ENCODE measurements at regions not wholly inside any gene's neighbourhood (a gene's known extent, or its start where the extent isn't known, plus 50 kb on each side); places are given as distances from the start of the nearest gene placed in this dataset.

DNA sequence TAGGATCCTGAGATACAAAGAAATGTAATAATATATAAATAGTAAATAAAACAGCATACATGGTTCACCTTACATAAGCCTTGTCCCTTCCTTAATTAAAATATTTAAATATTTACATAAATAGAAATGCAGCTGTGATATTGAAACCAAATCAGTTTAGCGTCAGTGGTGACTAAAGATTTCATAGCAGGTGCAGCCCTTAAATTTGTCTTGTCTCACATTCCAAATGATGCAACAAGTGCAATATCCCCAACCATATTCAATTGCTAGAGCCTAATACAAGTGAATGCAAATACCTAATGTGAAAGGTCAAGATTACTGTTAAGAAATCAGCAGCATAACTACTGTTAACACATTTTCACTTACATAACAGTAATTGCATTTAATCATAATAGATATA lies 539.5 kb downstream of the NYAP2 start:
- no peak overlapping the region for H3K27ac Mint-ChIP-seq
- ATAC-seq (no peak), DNase-seq (ENCODE audit: low spot score) (no peak)
- Histone ChIP-seq H2AFZ (no peak overlapping the region), H3K9me2 (ENCODE audit: insufficient read depth) (peaks cover 6% of the 10 kb centered on the region; the same call in 1 of the 2 replicates), H3F3A (replicated peaks; ENCODE audit: low read depth) (no peaks in the 10 kb centered on the region), H4K20me1 (replicated peaks; ENCODE audit: insufficient read depth) (no peaks in the 10 kb centered on the region), H3K4me1 (ENCODE audit: insufficient read depth) (no peaks in the 10 kb centered on the region), H3K4me3 (no peak overlapping the region), H3K36me3 (ENCODE audit: insufficient read depth) (no peaks in the 10 kb centered on the region), H3K27ac (ENCODE audit: low read depth) (no peak overlapping the region), H3K79me2 (replicated peaks; ENCODE audit: insufficient read depth) (no peaks in the 10 kb centered on the region), H3K27me3 (ENCODE audit: insufficient read depth) (no peaks in the 10 kb centered on the region), H3K4me2 (no peak overlapping the region)
- TF ChIP-seq, protein P1, sequence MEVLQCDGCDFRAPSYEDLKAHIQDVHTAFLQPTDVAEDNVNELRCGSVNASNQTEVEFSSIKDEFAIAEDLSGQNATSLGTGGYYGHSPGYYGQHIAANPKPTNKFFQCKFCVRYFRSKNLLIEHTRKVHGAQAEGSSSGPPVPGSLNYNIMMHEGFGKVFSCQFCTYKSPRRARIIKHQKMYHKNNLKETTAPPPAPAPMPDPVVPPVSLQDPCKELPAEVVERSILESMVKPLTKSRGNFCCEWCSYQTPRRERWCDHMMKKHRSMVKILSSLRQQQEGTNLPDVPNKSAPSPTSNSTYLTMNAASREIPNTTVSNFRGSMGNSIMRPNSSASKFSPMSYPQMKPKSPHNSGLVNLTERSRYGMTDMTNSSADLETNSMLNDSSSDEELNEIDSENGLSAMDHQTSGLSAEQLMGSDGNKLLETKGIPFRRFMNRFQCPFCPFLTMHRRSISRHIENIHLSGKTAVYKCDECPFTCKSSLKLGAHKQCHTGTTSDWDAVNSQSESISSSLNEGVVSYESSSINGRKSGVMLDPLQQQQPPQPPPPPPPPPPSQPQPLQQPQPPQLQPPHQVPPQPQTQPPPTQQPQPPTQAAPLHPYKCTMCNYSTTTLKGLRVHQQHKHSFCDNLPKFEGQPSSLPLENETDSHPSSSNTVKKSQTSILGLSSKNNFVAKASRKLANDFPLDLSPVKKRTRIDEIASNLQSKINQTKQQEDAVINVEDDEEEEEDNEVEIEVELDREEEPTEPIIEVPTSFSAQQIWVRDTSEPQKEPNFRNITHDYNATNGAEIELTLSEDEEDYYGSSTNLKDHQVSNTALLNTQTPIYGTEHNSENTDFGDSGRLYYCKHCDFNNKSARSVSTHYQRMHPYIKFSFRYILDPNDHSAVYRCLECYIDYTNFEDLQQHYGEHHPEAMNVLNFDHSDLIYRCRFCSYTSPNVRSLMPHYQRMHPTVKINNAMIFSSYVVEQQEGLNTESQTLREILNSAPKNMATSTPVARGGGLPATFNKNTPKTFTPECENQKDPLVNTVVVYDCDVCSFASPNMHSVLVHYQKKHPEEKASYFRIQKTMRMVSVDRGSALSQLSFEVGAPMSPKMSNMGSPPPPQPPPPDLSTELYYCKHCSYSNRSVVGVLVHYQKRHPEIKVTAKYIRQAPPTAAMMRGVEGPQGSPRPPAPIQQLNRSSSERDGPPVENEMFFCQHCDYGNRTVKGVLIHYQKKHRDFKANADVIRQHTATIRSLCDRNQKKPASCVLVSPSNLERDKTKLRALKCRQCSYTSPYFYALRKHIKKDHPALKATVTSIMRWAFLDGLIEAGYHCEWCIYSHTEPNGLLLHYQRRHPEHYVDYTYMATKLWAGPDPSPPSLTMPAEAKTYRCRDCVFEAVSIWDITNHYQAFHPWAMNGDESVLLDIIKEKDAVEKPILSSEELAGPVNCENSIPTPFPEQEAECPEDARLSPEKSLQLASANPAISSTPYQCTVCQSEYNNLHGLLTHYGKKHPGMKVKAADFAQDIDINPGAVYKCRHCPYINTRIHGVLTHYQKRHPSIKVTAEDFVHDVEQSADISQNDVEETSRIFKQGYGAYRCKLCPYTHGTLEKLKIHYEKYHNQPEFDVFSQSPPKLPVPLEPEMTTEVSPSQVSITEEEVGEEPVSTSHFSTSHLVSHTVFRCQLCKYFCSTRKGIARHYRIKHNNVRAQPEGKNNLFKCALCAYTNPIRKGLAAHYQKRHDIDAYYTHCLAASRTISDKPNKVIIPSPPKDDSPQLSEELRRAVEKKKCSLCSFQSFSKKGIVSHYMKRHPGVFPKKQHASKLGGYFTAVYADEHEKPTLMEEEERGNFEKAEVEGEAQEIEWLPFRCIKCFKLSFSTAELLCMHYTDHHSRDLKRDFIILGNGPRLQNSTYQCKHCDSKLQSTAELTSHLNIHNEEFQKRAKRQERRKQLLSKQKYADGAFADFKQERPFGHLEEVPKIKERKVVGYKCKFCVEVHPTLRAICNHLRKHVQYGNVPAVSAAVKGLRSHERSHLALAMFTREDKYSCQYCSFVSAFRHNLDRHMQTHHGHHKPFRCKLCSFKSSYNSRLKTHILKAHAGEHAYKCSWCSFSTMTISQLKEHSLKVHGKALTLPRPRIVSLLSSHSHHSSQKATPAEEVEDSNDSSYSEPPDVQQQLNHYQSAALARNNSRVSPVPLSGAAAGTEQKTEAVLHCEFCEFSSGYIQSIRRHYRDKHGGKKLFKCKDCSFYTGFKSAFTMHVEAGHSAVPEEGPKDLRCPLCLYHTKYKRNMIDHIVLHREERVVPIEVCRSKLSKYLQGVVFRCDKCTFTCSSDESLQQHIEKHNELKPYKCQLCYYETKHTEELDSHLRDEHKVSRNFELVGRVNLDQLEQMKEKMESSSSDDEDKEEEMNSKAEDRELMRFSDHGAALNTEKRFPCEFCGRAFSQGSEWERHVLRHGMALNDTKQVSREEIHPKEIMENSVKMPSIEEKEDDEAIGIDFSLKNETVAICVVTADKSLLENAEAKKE (CRISPR knock-in tag; IDR thresholded peaks at IDR 0.05) = no peak
- TF ChIP-seq ZNF331 (CRISPR knock-in tag; IDR thresholded peaks at IDR 0.05; ENCODE audit: low read depth) (no peak), NANOG (IDR thresholded peaks at IDR 0.05; ENCODE audit: borderline replicate concordance) (no peak), JUNB (IDR thresholded peaks at IDR 0.05; ENCODE audit: unreplicated experiment) (no peak), POLR2AphosphoS5 (IDR thresholded peaks at IDR 0.05; ENCODE audit: low read depth) (no peak), CREB1 (CRISPR knock-in tag; IDR thresholded peaks at IDR 0.05; ENCODE audit: low read depth) (no peak), EZH2 (IDR thresholded peaks at IDR 0.05; ENCODE audit: low read depth, unreplicated experiment) (no peak), STAT1 (IDR thresholded peaks at IDR 0.05; ENCODE audit: unreplicated experiment) (no peak), ZNF114 (CRISPR knock-in tag; IDR thresholded peaks at IDR 0.05) (no peak), EZH2phosphoT487 (IDR thresholded peaks at IDR 0.05; ENCODE audit: unreplicated experiment) (no peak)
- TF ChIP-seq, protein P2, sequence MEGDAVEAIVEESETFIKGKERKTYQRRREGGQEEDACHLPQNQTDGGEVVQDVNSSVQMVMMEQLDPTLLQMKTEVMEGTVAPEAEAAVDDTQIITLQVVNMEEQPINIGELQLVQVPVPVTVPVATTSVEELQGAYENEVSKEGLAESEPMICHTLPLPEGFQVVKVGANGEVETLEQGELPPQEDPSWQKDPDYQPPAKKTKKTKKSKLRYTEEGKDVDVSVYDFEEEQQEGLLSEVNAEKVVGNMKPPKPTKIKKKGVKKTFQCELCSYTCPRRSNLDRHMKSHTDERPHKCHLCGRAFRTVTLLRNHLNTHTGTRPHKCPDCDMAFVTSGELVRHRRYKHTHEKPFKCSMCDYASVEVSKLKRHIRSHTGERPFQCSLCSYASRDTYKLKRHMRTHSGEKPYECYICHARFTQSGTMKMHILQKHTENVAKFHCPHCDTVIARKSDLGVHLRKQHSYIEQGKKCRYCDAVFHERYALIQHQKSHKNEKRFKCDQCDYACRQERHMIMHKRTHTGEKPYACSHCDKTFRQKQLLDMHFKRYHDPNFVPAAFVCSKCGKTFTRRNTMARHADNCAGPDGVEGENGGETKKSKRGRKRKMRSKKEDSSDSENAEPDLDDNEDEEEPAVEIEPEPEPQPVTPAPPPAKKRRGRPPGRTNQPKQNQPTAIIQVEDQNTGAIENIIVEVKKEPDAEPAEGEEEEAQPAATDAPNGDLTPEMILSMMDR (conservative IDR thresholded peaks at IDR 0.05; ENCODE audit: low read depth in 2 of 2) = no peak
- TF ChIP-seq, protein P3, sequence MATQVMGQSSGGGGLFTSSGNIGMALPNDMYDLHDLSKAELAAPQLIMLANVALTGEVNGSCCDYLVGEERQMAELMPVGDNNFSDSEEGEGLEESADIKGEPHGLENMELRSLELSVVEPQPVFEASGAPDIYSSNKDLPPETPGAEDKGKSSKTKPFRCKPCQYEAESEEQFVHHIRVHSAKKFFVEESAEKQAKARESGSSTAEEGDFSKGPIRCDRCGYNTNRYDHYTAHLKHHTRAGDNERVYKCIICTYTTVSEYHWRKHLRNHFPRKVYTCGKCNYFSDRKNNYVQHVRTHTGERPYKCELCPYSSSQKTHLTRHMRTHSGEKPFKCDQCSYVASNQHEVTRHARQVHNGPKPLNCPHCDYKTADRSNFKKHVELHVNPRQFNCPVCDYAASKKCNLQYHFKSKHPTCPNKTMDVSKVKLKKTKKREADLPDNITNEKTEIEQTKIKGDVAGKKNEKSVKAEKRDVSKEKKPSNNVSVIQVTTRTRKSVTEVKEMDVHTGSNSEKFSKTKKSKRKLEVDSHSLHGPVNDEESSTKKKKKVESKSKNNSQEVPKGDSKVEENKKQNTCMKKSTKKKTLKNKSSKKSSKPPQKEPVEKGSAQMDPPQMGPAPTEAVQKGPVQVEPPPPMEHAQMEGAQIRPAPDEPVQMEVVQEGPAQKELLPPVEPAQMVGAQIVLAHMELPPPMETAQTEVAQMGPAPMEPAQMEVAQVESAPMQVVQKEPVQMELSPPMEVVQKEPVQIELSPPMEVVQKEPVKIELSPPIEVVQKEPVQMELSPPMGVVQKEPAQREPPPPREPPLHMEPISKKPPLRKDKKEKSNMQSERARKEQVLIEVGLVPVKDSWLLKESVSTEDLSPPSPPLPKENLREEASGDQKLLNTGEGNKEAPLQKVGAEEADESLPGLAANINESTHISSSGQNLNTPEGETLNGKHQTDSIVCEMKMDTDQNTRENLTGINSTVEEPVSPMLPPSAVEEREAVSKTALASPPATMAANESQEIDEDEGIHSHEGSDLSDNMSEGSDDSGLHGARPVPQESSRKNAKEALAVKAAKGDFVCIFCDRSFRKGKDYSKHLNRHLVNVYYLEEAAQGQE (IDR thresholded peaks at IDR 0.05; ENCODE audit: unreplicated experiment) = no peak
- TF ChIP-seq, protein P4, sequence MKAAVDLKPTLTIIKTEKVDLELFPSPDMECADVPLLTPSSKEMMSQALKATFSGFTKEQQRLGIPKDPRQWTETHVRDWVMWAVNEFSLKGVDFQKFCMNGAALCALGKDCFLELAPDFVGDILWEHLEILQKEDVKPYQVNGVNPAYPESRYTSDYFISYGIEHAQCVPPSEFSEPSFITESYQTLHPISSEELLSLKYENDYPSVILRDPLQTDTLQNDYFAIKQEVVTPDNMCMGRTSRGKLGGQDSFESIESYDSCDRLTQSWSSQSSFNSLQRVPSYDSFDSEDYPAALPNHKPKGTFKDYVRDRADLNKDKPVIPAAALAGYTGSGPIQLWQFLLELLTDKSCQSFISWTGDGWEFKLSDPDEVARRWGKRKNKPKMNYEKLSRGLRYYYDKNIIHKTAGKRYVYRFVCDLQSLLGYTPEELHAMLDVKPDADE (IDR thresholded peaks at IDR 0.05) = no peak
- H3K27me3 Mint-ChIP-seq (ENCODE audit: insufficient read depth, low read depth, poor library complexity) = peaks cover 6% of the 10 kb centered on the region
- H3K9me3 Mint-ChIP-seq = no peaks in the 10 kb centered on the region
- no peaks in the 10 kb centered on the region for H3K36me3 Mint-ChIP-seq (ENCODE audit: low read depth)
- no peaks in the 10 kb centered on the region for H3K4me1 Mint-ChIP-seq
- no peak overlapping the region for H3K4me3 Mint-ChIP-seq
